SH-SY5Y (cell line): ENCODE measurements at regions not wholly inside any gene's neighbourhood (a gene's known extent, or its start where the extent isn't known, plus 50 kb on each side); places are given as distances from the start of the nearest gene placed in this dataset.
A peak's percentile ranks its signal among the peaks of the same experiment; 100 is the strongest.

Source experiments
- GATA2 ChIP-seq: IDR thresholded peaks from 2 replicates; pipeline ENCODE4 v1.6.1; 2011; ENCODE audit warnings: mild to moderate bottlenecking, low read depth, low read length
- GATA3 ChIP-seq: IDR thresholded peaks from 2 replicates; pipeline ENCODE4 v1.6.1; 2011; ENCODE audit warnings: low read depth, mild to moderate bottlenecking, low read length, moderate library complexity

- TF ChIP-seq GATA3 = no peak
These were observed 332.8 kb downstream of the GASK1B start for GRCh38 chr4:157840034-157840433.

GRCh38 chr4:157838366-157838765 lies 334.5 kb downstream of the GASK1B start:
- TF ChIP-seq GATA2 (no peak), GATA3 (no peak)

- TF ChIP-seq GATA2 (no peak), GATA3 (no peak)
These were observed 335.6 kb downstream of the GASK1B start for GRCh38 chr4:157837071-157837703.

DNA sequence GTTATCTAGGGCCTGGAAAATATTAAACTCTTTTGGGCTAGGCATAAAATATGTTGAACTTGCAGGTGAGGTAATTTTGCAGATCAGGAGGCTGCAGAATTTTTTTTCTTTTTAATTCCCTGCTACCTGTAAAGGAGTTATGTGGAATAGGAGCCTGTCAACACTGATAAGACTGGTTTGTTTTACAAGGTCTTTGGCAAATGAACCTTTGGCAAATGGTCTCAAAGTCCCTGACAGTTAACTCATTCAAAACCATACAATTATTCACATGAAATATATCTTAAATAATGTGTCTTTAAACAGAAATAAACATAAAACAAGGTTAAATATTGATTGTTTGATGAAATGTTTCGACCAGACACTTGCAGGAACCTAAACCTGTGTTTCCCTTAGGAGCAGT lies 340.2 kb downstream of the GASK1B start:
- TF ChIP-seq GATA2 = no peak
- no peak for TF ChIP-seq GATA3

GRCh38 chr4:157824021-157824420 lies 348.8 kb downstream of the GASK1B start:
- TF ChIP-seq GATA2 (no peak), GATA3 (no peak)

- no peak for TF ChIP-seq GATA3
These were observed 351.0 kb downstream of the GASK1B start for GRCh38 chr4:157821814-157822213.

- TF ChIP-seq GATA3 (no peak), GATA2 (no peak)
These were observed 352.9 kb downstream of the GASK1B start for GRCh38 chr4:157819693-157820464.

- TF ChIP-seq GATA3 = no peak
- TF ChIP-seq GATA2 = no peak
These were observed 353.7 kb downstream of the GASK1B start for GRCh38 chr4:157818946-157819692.

DNA sequence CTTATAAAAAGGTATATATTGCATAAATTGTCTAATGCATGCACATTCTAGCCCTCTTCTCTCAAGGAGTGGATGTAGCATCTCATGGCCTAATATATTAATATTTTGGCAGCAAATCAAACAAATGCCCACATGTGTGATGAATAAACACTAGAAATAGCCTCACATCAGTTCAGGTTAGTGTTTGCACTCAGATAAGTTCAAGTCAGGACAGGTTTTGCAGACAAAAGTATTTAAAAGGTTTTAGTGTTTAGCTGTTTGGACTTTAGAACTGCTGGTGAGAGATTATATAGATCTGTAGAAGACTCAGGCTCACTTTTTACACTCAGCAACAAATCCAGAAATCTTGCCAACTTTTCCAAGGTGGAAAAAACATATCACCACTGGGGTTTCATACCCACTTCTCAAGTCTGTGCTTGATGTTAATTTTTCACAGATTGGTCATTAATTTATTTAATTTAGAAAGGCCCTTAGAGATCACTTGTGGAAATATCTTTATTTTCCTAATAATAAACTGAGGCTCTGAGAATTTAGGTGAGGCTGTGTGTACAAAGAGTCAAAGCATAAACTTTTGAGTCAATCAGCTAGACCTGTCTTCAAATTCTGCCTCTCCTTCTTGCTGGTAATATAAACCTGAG lies 362.6 kb downstream of the GASK1B start:
- TF ChIP-seq GATA2 (no peak), GATA3 (no peak)

DNA sequence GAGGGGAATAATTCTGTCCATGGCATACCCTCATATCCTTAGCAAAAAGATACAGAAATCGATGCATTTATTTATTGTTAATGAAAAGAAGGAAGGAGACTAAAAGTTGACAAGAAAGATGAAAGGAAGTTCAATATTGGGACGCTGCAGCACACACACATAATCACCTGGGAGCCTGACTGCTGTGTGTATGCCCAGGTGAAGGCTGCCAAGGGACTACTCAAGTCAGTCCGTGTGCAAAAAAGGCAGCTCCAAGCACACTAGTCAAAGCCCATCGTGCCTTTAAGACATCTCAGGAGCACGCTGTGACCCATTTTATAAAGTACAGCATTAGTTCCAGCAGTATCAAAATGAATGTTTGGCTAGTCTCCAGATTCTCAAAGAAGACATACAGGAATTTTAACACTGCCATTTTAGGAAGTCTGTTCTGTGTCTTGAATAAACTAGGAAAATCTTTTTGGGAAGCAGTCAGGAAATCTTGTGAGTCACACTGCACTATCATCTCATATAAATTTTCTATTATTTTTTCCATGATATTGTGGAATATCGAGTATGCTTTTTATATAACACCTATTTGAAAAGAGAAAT lies 363.9 kb downstream of the GASK1B start:
- no peak for TF ChIP-seq GATA2
- no peak for TF ChIP-seq GATA3

GRCh38 chr4:157806184-157806583 lies 366.6 kb downstream of the GASK1B start:
- no peak for TF ChIP-seq GATA3
- TF ChIP-seq GATA2 = no peak

- no peak for TF ChIP-seq GATA2
These were observed 367.8 kb downstream of the GASK1B start for GRCh38 chr4:157804986-157805385.

- TF ChIP-seq GATA3 (peak; percentile 90), GATA2 (peak; percentile 92)
These were observed 368.8 kb downstream of the GASK1B start for GRCh38 chr4:157803845-157804521.
